ENCODE measurements at regions not wholly inside any gene's neighbourhood (a gene's known extent, or its start where the extent isn't known, plus 50 kb on each side); places are given as distances from the start of the nearest gene placed in this dataset.
A peak's percentile ranks its signal among the peaks of the same experiment; 100 is the strongest.

DNA sequence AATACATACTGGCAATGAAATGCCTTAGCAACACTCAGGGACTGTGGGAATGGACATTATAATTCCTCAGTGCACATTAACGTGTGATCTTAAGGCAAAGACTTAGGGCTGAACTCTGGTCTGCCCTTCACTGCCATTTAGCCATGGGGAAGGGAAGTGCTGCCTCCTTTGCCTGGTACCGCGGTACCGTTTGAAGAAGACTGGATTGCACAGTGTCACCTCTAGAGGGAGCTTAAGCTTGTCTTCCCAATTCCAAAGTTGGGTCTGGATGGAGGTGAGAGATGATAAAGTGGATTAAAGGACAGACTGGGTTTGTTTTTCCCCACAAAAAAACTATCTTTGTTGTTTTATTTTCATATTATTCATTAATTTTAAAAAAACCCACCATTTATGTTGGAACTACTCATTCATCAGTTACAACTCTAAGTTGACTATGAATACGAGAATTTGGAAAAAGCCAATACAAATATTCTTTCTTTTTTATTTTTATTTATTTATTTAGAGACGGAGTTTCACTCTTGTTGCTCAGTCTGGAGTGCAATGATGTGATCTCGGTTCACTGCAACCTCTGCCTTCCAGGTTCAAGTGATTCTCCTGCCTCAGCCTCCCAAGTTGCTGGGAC, 60.0 kb upstream of the SYN2 start:
- Mint-ChIP-seq H3K27me3 (ENCODE audit: unreplicated experiment) (peaks cover 31% of the 10 kb centered on the region), H3K9me3 (ENCODE audit: low read depth, unreplicated experiment) (no peaks in the 10 kb centered on the region), H3K36me3 (ENCODE audit: insufficient read depth, unreplicated experiment) (no peaks in the 10 kb centered on the region), H3K4me1 (ENCODE audit: low read depth, unreplicated experiment) (no peaks in the 10 kb centered on the region), H3K27ac (ENCODE audit: unreplicated experiment) (no peak overlapping the region), H3K4me3 (ENCODE audit: low read depth, unreplicated experiment) (no peak overlapping the region)
- CTCF ChIA-PET: interaction anchor here (0.6 to 1.4 kb wide), 3 partner anchors 73 to 822 kb away, joined by 3 to 4 read pairs (median 3); no protein-coding TSS in a partner anchor
- TF ChIP-seq CTCF (IDR thresholded peaks at IDR 0.05; ENCODE audit: unreplicated experiment): peak; percentile 51
- BruUV-seq (replicated peaks): no TSS peak
- intact Hi-C loops (cut with micrococcal nuclease; ENCODE audit: unreplicated experiment): no loop called here
- peak; percentile 28 for DNase-seq

DNA sequence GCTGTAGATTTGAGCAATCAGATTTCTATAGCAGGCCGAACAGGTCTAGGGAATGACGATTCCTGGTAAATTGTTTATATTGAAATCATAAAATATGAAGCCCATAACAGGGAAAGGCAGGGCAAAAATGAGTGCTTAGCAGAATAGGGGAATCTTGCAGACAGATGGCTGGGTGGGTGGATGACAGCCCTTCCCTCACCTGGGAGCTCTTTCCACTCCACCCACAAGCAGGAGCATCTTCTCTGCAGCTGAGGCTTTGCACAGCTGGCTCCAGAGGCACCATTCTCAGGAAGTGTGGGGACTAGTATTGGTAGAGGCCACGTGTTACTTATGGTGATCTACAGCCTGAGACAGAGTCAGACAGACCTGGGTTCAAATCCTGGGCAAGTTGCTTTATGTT, 55.9 kb upstream of the SYN2 start:
- Mint-ChIP-seq H3K4me3 (ENCODE audit: low read depth, unreplicated experiment) (no peak overlapping the region), H3K27me3 (ENCODE audit: unreplicated experiment) (peaks cover 53% of the 10 kb centered on the region), H3K4me1 (ENCODE audit: low read depth, unreplicated experiment) (no peaks in the 10 kb centered on the region), H3K36me3 (ENCODE audit: insufficient read depth, unreplicated experiment) (no peaks in the 10 kb centered on the region), H3K9me3 (ENCODE audit: low read depth, unreplicated experiment) (no peaks in the 10 kb centered on the region), H3K27ac (ENCODE audit: unreplicated experiment) (no peak overlapping the region)
- BruUV-seq (replicated peaks): no TSS peak
- no peak for DNase-seq
- TF ChIP-seq CTCF (IDR thresholded peaks at IDR 0.05; ENCODE audit: unreplicated experiment): no peak
- CTCF ChIA-PET: interaction anchor here (0.8 kb wide), 1 partner anchor 17 kb away, joined by 5 read pairs; no protein-coding TSS in a partner anchor
- intact Hi-C loops (cut with micrococcal nuclease; ENCODE audit: unreplicated experiment): no loop called here

GRCh38 chr3:11948866-11949265, 55.3 kb upstream of the SYN2 start:
- Mint-ChIP-seq H3K27me3 (ENCODE audit: unreplicated experiment) (peaks cover 59% of the 10 kb centered on the region), H3K4me1 (ENCODE audit: low read depth, unreplicated experiment) (no peaks in the 10 kb centered on the region), H3K4me3 (ENCODE audit: low read depth, unreplicated experiment) (no peak overlapping the region), H3K9me3 (ENCODE audit: low read depth, unreplicated experiment) (no peaks in the 10 kb centered on the region), H3K27ac (ENCODE audit: unreplicated experiment) (no peak overlapping the region), H3K36me3 (ENCODE audit: insufficient read depth, unreplicated experiment) (no peaks in the 10 kb centered on the region)
- no peak for DNase-seq
- CTCF ChIA-PET: interaction anchor here (0.8 to 1.1 kb wide), 2 partner anchors 16 to 26 kb away, joined by 3 to 5 read pairs; no protein-coding TSS in a partner anchor
- BruUV-seq (replicated peaks): no TSS peak
- intact Hi-C loops (cut with micrococcal nuclease; ENCODE audit: unreplicated experiment): no loop called here
- TF ChIP-seq CTCF (IDR thresholded peaks at IDR 0.05; ENCODE audit: unreplicated experiment): no peak

DNA sequence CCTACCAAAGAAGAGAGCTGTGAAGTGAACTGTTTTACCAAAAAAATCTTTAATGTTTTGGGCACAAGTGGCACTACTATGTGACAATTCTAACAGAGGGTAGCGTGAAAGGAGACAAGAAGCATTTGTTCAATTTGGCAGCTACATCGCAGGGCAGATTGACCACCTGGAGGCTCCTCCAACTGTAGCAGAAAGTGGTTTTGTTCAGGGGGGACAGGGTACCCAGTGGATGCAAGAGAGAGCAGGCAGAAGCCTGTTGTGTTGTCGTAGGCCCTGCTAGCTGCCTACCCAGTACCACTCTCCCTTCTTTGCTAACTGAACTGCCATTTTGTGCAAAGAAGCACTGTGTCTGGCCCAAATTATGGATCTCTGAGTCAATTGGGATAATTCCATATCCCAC, 54.8 kb upstream of the SYN2 start:
- intact Hi-C loops (cut with micrococcal nuclease; ENCODE audit: unreplicated experiment): no loop called here
- H3K27me3 Mint-ChIP-seq (ENCODE audit: unreplicated experiment): peaks cover 63% of the 10 kb centered on the region
- no peak overlapping the region for H3K4me3 Mint-ChIP-seq (ENCODE audit: low read depth, unreplicated experiment)
- no TSS peak for BruUV-seq (replicated peaks)
- TF ChIP-seq CTCF (IDR thresholded peaks at IDR 0.05; ENCODE audit: unreplicated experiment): no peak
- DNase-seq: no peak
- H3K9me3 Mint-ChIP-seq (ENCODE audit: low read depth, unreplicated experiment): no peaks in the 10 kb centered on the region
- no peaks in the 10 kb centered on the region for H3K36me3 Mint-ChIP-seq (ENCODE audit: insufficient read depth, unreplicated experiment)
- CTCF ChIA-PET: interaction anchor here (1.1 kb wide), 1 partner anchor 26 kb away, joined by 3 read pairs; no protein-coding TSS in a partner anchor
- H3K27ac Mint-ChIP-seq (ENCODE audit: unreplicated experiment): no peak overlapping the region
- no peaks in the 10 kb centered on the region for H3K4me1 Mint-ChIP-seq (ENCODE audit: low read depth, unreplicated experiment)
